SU-DHL-6 (cell line): ENCODE measurements at regions not wholly inside any gene's neighbourhood (a gene's known extent, or its start where the extent isn't known, plus 50 kb on each side); places are given as distances from the start of the nearest gene placed in this dataset.

ENCODE experiments used
- H2AFZ ChIP-seq: fragments of 200-600 bp; sonication (generic); 2 replicates; pipeline ENCODE4 v1.6.1; 2014; ENCODE audit warnings: low read depth, mild to moderate bottlenecking, moderate library complexity, mixed read lengths, antibody characterized with exemption, low read length; ENCODE audit not compliant: severe bottlenecking
- H3F3A ChIP-seq: fragments of 200-600 bp; shearing (Covaris generic); 2 replicates; pipeline ENCODE4 v1.6.0; 2016; ENCODE audit warnings: antibody characterized with exemption, mild to moderate bottlenecking; ENCODE audit not compliant: insufficient read depth
- H3K27ac ChIP-seq: fragments of 200-600 bp; sonication (generic); 2 replicates; pipeline ENCODE4 v1.5.1; 2016; ENCODE audit warnings: low read depth, mild to moderate bottlenecking, low read length, moderate library complexity, mixed read lengths
- H3K27me3 ChIP-seq: fragments of 200-600 bp; sonication (generic), shearing (Covaris generic); 2 replicates; pipeline ENCODE4 v1.6.0; 2014; ENCODE audit warnings: mild to moderate bottlenecking, low read length
- H3K36me3 ChIP-seq: fragments of 200-600 bp; sonication (generic); 2 replicates; pipeline ENCODE4 v1.6.1; 2014; ENCODE audit warnings: mild to moderate bottlenecking, low read length, mixed read lengths
- H3K4me2 ChIP-seq: fragments of 300-600, 200-600 bp; shearing (Covaris generic), sonication (generic); 2 replicates; pipeline ENCODE4 v1.6.0; 2014; ENCODE audit warnings: low read length, low read depth, mild to moderate bottlenecking; ENCODE audit not compliant: poor library complexity, severe bottlenecking
- H3K4me3 ChIP-seq: fragments of 200-600 bp; sonication (generic); 2 replicates; pipeline ENCODE4 v1.5.1; 2014; ENCODE audit warnings: antibody characterized with exemption, low read length, mild to moderate bottlenecking, mixed read lengths; ENCODE audit not compliant: insufficient read depth, poor library complexity, severe bottlenecking
- H3K79me2 ChIP-seq: fragments of 200-600 bp; sonication (generic); 2 replicates; pipeline ENCODE4 v1.6.1; 2014; ENCODE audit warnings: mild to moderate bottlenecking, low read length, moderate library complexity; ENCODE audit not compliant: insufficient read depth
- H3K9ac ChIP-seq: fragments of 200-600 bp; sonication (generic); 2 replicates; pipeline ENCODE4 v1.7.0; 2014; ENCODE audit warnings: mild to moderate bottlenecking, low read length
- H3K9me2 ChIP-seq: fragments of 200-600 bp; sonication (generic); replicated peaks from 2 replicates; pipeline ENCODE4 v1.6.1; 2014; ENCODE audit warnings: low read length; ENCODE audit not compliant: insufficient read depth
- H3K9me3 ChIP-seq: fragments of 200-600 bp; sonication (generic); 2 replicates; pipeline ENCODE4 v1.6.1; 2014; ENCODE audit warnings: low read length, mixed read lengths; ENCODE audit not compliant: insufficient read depth
- H4K20me1 ChIP-seq: fragments of 200-600 bp; sonication (generic); 2 replicates; pipeline ENCODE4 v1.6.1; 2014; ENCODE audit warnings: low read depth, mild to moderate bottlenecking, antibody characterized with exemption, low read length, moderate library complexity, mixed read lengths
- CTCF ChIP-seq: fragments of 200-600 bp; sonication (generic); IDR thresholded peaks from one replicate; pipeline ENCODE4 v1.5.1; 2017; ENCODE audit warnings: antibody characterized with exemption, mild to moderate bottlenecking, low read length, moderate library complexity; ENCODE audit not compliant: insufficient read depth, poor library complexity, severe bottlenecking
- EZH2phosphoT487 ChIP-seq: fragments of 200-600 bp; sonication (generic), shearing (Covaris generic); conservative IDR thresholded peaks from 2 replicates; pipeline ENCODE4 v1.6.1; 2018; ENCODE audit warnings: mild to moderate bottlenecking, antibody characterized with exemption, low read length, moderate library complexity, mixed read lengths

DNA sequence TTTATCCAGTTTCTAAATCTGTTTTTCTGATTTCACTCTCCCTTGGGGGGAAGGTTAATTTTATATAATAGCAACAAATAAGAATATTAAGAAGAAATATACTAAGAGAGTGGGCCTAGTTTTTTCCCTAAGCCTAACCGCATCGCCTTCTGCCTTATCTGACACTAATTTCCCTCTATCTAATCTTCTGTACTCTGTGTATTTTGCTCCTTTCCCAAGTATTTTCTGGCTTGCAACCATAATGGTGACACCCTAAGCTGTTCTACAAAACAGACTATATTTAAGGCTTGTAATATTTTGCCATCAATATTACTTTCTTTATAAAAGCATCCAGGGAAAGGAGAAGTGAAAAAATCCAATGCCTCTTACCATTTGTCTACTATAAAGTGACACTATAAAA, 1168.8 kb downstream of the GALC start:
- no peaks in the 10 kb centered on the region for H3K79me2 ChIP-seq
- H3K9me2 ChIP-seq: no peaks in the 10 kb centered on the region
- no peaks in the 10 kb centered on the region for H3K9me3 ChIP-seq
- H3K4me3 ChIP-seq: no peak overlapping the region
- TF ChIP-seq CTCF (no peak), EZH2phosphoT487 (no peak)
- no peaks in the 10 kb centered on the region for H4K20me1 ChIP-seq
- H3K27me3 ChIP-seq: no peaks in the 10 kb centered on the region
- H3K4me2 ChIP-seq: no peak overlapping the region
- H2AFZ ChIP-seq: no peak overlapping the region
- no peaks in the 10 kb centered on the region for H3F3A ChIP-seq
- no peaks in the 10 kb centered on the region for H3K36me3 ChIP-seq
- no peak overlapping the region for H3K27ac ChIP-seq
- H3K9ac ChIP-seq: no peak overlapping the region

GRCh38 chr14:86823581-86823980, 1169.4 kb downstream of the GALC start:
- H3K9me2 ChIP-seq: no peaks in the 10 kb centered on the region
- H3K79me2 ChIP-seq: no peaks in the 10 kb centered on the region
- TF ChIP-seq CTCF (no peak), EZH2phosphoT487 (no peak)
- H3F3A ChIP-seq: no peaks in the 10 kb centered on the region
- H3K9me3 ChIP-seq: no peaks in the 10 kb centered on the region
- no peak overlapping the region for H3K9ac ChIP-seq
- H3K27me3 ChIP-seq: no peaks in the 10 kb centered on the region
- no peak overlapping the region for H3K27ac ChIP-seq
- no peak overlapping the region for H3K4me2 ChIP-seq
- no peak overlapping the region for H2AFZ ChIP-seq
- no peaks in the 10 kb centered on the region for H3K36me3 ChIP-seq
- no peak overlapping the region for H3K4me3 ChIP-seq
- no peaks in the 10 kb centered on the region for H4K20me1 ChIP-seq

GRCh38 chr14:86815341-86815740, 1177.6 kb downstream of the GALC start:
- Histone ChIP-seq H3K9ac (no peak overlapping the region), H3K9me2 (no peaks in the 10 kb centered on the region), H3F3A (no peaks in the 10 kb centered on the region), H3K79me2 (no peaks in the 10 kb centered on the region), H3K36me3 (no peaks in the 10 kb centered on the region), H3K27ac (no peak overlapping the region), H4K20me1 (no peaks in the 10 kb centered on the region), H3K4me3 (no peak overlapping the region), H3K9me3 (no peaks in the 10 kb centered on the region), H2AFZ (no peak overlapping the region), H3K27me3 (no peaks in the 10 kb centered on the region), H3K4me2 (no peak overlapping the region)
- TF ChIP-seq EZH2phosphoT487 (no peak), CTCF (no peak)

GRCh38 chr14:86802726-86803125, 1190.3 kb downstream of the GALC start:
- no peak overlapping the region for H3K27ac ChIP-seq
- H3K27me3 ChIP-seq: no peaks in the 10 kb centered on the region
- H3K9me2 ChIP-seq: no peaks in the 10 kb centered on the region
- H3K9ac ChIP-seq: no peak overlapping the region
- H3K4me3 ChIP-seq: no peak overlapping the region
- H3K36me3 ChIP-seq: no peaks in the 10 kb centered on the region
- H3K9me3 ChIP-seq: no peaks in the 10 kb centered on the region
- H4K20me1 ChIP-seq: no peaks in the 10 kb centered on the region
- no peak overlapping the region for H2AFZ ChIP-seq
- TF ChIP-seq CTCF (no peak), EZH2phosphoT487 (no peak)
- H3K4me2 ChIP-seq: no peak overlapping the region
- no peaks in the 10 kb centered on the region for H3K79me2 ChIP-seq
- H3F3A ChIP-seq: no peaks in the 10 kb centered on the region
